SK-N-SH (cell line): ENCODE measurements at regions not wholly inside any gene's neighbourhood (a gene's known extent, or its start where the extent isn't known, plus 50 kb on each side); places are given as distances from the start of the nearest gene placed in this dataset.

Source experiments
- EP300 ChIP-seq, 2 experiments: IDR thresholded peaks; 2 replicates each; pipeline versions ENCODE4 v1.4.0 to v1.6.1; 2012; ENCODE audit warnings: borderline replicate concordance in 1 of 2, low read depth in 1 of 2, low read length in 1 of 2
- EZH2phosphoT487 ChIP-seq: fragments of 200-600 bp; sonication (generic); IDR thresholded peaks from 2 replicates; pipeline ENCODE4 v1.6.1; 2017; ENCODE audit warnings: low read depth, mixed run types, mild to moderate bottlenecking, antibody characterized with exemption, moderate library complexity, borderline replicate concordance
- GATA2 ChIP-seq: sonication (generic); formaldehyde crosslinking; IDR thresholded peaks from 2 replicates; pipeline ENCODE4 v1.5.0; 2020; ENCODE audit warnings: mild to moderate bottlenecking, missing genetic modification reagents
- JUND ChIP-seq: IDR thresholded peaks from 2 replicates; pipeline ENCODE4 v1.4.0; 2012
- POLR2AphosphoS5 ChIP-seq: IDR thresholded peaks from 2 replicates; pipeline ENCODE4 v1.6.1; 2012; ENCODE audit warnings: low read depth, low read length
- RAD21 ChIP-seq: IDR thresholded peaks from 2 replicates; pipeline ENCODE4 v1.6.1; 2012; ENCODE audit warnings: mild to moderate bottlenecking, low read length
- SMC3 ChIP-seq: IDR thresholded peaks from 2 replicates; pipeline ENCODE4 v1.6.1; 2012; ENCODE audit warnings: low read depth, low read length, improper control_type of control experiment
- TAF1 ChIP-seq: IDR thresholded peaks from 2 replicates; pipeline ENCODE4 v1.6.1; 2012; ENCODE audit warnings: low read depth, mild to moderate bottlenecking, low read length, moderate library complexity, borderline replicate concordance
- TCF12 ChIP-seq: IDR thresholded peaks from 2 replicates; pipeline ENCODE4 v1.4.0; 2012
- YY1 ChIP-seq: IDR thresholded peaks from 2 replicates; pipeline ENCODE4 v1.4.0; 2012; ENCODE audit warnings: low read depth, mild to moderate bottlenecking
- TF ChIP-seq, protein P1 (sequence below): fragments of 200-600 bp; sonication (generic); IDR thresholded peaks from 2 replicates; pipeline ENCODE4 v1.6.1; 2017; ENCODE audit warnings: antibody characterized with exemption, mild to moderate bottlenecking, moderate library complexity
- TF ChIP-seq, protein P2 (sequence below): IDR thresholded peaks from 2 replicates; pipeline ENCODE4 v1.6.1; 2012; ENCODE audit warnings: mild to moderate bottlenecking, low read depth, low read length, moderate library complexity
- TF ChIP-seq, protein P3 (sequence below): IDR thresholded peaks from 2 replicates; pipeline ENCODE4 v1.4.0; 2012; ENCODE audit warnings: low read depth
- TF ChIP-seq, protein P4 (sequence below): IDR thresholded peaks from 2 replicates; pipeline ENCODE4 v1.4.0; 2012; ENCODE audit warnings: low read depth, borderline replicate concordance

DNA sequence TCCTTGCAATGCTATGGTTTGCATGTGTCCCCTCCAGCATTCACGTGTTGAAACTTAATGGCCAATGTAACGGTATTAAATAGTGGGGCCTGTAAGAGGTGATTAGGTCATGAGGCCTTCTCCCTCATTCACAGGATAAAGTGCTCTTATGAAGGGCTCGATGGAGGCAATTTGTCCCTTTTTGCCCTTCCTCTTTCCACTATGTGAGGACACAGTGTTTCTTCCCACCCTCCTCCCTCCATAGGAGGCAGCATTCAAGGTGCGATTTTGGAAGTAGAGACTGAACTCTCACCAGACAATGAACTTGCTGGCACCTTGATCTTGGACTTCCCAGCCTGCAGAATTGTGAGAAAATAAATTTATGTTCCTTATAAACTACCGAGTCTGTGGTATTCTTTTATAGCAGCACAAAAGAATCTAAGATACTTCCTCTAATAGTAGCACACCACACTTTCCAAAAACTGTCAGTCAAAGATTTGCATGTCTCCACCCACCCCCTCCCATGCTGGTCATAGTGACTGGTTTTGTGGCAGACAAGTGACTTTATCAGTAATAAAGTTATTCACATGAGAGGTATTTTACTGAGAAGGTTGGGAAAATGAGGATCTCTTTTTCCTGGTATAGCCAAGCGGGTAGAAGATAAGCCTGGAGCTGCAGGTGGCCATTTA, 113.5 kb upstream of the TTC29 start:
- TF ChIP-seq EZH2phosphoT487 (no peak), EP300 (IDR thresholded peaks at IDR 0.05; ENCODE audit: borderline replicate concordance in 1 of 2, low read depth in 1 of 2, low read length in 1 of 2) (no peak), SMC3 (no peak), POLR2AphosphoS5 (no peak), TAF1 (no peak), JUND (no peak), TCF12 (no peak), YY1 (no peak), RAD21 (no peak), GATA2 (no peak)
- TF ChIP-seq, protein P1, sequence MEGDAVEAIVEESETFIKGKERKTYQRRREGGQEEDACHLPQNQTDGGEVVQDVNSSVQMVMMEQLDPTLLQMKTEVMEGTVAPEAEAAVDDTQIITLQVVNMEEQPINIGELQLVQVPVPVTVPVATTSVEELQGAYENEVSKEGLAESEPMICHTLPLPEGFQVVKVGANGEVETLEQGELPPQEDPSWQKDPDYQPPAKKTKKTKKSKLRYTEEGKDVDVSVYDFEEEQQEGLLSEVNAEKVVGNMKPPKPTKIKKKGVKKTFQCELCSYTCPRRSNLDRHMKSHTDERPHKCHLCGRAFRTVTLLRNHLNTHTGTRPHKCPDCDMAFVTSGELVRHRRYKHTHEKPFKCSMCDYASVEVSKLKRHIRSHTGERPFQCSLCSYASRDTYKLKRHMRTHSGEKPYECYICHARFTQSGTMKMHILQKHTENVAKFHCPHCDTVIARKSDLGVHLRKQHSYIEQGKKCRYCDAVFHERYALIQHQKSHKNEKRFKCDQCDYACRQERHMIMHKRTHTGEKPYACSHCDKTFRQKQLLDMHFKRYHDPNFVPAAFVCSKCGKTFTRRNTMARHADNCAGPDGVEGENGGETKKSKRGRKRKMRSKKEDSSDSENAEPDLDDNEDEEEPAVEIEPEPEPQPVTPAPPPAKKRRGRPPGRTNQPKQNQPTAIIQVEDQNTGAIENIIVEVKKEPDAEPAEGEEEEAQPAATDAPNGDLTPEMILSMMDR: no peak
- TF ChIP-seq, protein P2, sequence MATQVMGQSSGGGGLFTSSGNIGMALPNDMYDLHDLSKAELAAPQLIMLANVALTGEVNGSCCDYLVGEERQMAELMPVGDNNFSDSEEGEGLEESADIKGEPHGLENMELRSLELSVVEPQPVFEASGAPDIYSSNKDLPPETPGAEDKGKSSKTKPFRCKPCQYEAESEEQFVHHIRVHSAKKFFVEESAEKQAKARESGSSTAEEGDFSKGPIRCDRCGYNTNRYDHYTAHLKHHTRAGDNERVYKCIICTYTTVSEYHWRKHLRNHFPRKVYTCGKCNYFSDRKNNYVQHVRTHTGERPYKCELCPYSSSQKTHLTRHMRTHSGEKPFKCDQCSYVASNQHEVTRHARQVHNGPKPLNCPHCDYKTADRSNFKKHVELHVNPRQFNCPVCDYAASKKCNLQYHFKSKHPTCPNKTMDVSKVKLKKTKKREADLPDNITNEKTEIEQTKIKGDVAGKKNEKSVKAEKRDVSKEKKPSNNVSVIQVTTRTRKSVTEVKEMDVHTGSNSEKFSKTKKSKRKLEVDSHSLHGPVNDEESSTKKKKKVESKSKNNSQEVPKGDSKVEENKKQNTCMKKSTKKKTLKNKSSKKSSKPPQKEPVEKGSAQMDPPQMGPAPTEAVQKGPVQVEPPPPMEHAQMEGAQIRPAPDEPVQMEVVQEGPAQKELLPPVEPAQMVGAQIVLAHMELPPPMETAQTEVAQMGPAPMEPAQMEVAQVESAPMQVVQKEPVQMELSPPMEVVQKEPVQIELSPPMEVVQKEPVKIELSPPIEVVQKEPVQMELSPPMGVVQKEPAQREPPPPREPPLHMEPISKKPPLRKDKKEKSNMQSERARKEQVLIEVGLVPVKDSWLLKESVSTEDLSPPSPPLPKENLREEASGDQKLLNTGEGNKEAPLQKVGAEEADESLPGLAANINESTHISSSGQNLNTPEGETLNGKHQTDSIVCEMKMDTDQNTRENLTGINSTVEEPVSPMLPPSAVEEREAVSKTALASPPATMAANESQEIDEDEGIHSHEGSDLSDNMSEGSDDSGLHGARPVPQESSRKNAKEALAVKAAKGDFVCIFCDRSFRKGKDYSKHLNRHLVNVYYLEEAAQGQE: no peak
- TF ChIP-seq, protein P3, sequence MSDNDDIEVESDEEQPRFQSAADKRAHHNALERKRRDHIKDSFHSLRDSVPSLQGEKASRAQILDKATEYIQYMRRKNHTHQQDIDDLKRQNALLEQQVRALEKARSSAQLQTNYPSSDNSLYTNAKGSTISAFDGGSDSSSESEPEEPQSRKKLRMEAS: no peak
- TF ChIP-seq, protein P4, sequence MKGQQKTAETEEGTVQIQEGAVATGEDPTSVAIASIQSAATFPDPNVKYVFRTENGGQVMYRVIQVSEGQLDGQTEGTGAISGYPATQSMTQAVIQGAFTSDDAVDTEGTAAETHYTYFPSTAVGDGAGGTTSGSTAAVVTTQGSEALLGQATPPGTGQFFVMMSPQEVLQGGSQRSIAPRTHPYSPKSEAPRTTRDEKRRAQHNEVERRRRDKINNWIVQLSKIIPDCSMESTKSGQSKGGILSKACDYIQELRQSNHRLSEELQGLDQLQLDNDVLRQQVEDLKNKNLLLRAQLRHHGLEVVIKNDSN: no peak
